H1 (cell line): ENCODE measurements at regions not wholly inside any gene's neighbourhood (a gene's known extent, or its start where the extent isn't known, plus 50 kb on each side); places are given as distances from the start of the nearest gene placed in this dataset.

Experiments used
- CTCF ChIA-PET: fragments of 300-600 bp; sonication (Branson Sonifier 250); formaldehyde crosslinking; loops from one replicate; lab custom pipeline; 2021; ENCODE audit not compliant: partially characterized antibody; lab: Charles Lee
- POLR2A ChIA-PET: fragments of 300-600 bp; sonication (Branson Sonifier 250); formaldehyde crosslinking; loops from one replicate; lab custom pipeline; 2021; ENCODE audit warnings: inconsistent platforms; ENCODE audit not compliant: partially characterized antibody; lab: Charles Lee
- DNase-seq, 2 experiments: peaks; one replicate each; pipeline versions ENCODE4 v3.0.0 to v3.0.0-alpha.2; 2010 to 2022; ENCODE audit warnings: low spot score in 2 of 2, low read depth in 1 of 2, mixed read lengths in 1 of 2
- FAIRE-seq: peaks from 2 replicates; lab custom pipeline; 2011; peaks lifted over from hg19 to GRCh38; lab: Jason Lieb, UNC
- H2AFZ ChIP-seq: 2 replicates; pipeline ENCODE4 v1.8.1; 2012; ENCODE audit warnings: low read length, inconsistent platforms
- H2AK5ac ChIP-seq: 2 replicates; pipeline ENCODE4 v1.6.1; 2013; ENCODE audit warnings: low read depth, low read length
- H2BK120ac ChIP-seq: replicated peaks from 2 replicates; pipeline ENCODE3; 2013; ENCODE audit warnings: low read depth, low read length, inconsistent platforms
- H2BK12ac ChIP-seq: 2 replicates; pipeline ENCODE4 v1.6.1; 2013; ENCODE audit warnings: low read depth, low read length
- H2BK15ac ChIP-seq: 2 replicates; pipeline ENCODE4 v1.6.1; 2013; ENCODE audit warnings: low read length
- H2BK20ac ChIP-seq: 2 replicates; pipeline ENCODE4 v1.6.1; 2013; ENCODE audit warnings: low read length
- H2BK5ac ChIP-seq: 2 replicates; pipeline ENCODE4 v1.6.1; 2013; ENCODE audit warnings: low read depth, low read length
- H3K14ac ChIP-seq: 2 replicates; pipeline ENCODE4 v1.6.1; 2013; ENCODE audit warnings: inconsistent platforms; ENCODE audit not compliant: insufficient read length
- H3K18ac ChIP-seq: 2 replicates; pipeline ENCODE4 v1.6.1; 2013; ENCODE audit warnings: low read length; ENCODE audit errors: extremely low read depth
- H3K23ac ChIP-seq: 2 replicates; pipeline ENCODE4 v1.6.1; 2013; ENCODE audit warnings: inconsistent platforms; ENCODE audit not compliant: insufficient read length
- H3K23me2 ChIP-seq: 2 replicates; pipeline ENCODE4 v1.6.1; 2013; ENCODE audit warnings: low read depth, low read length
- H3K27ac ChIP-seq: 2 replicates; pipeline ENCODE4 v1.6.1; 2011; ENCODE audit warnings: low read depth, low read length, inconsistent platforms
- H3K27me3 ChIP-seq, 4 experiments: replicated peaks in 1 of 4; 1 replicate in 1 of 4; 2 replicates in 3 of 4; pipeline versions ENCODE4 v1.6.1 to v1.8.1; 2011 to 2013; ENCODE audit warnings: low read length in 3 of 4, mild to moderate bottlenecking in 3 of 4, inconsistent platforms in 2 of 4, mixed read lengths in 2 of 4, moderate library complexity in 1 of 4; ENCODE audit not compliant: control insufficient read depth in 3 of 4, insufficient read depth in 3 of 4; ENCODE audit errors: extremely low read depth in 1 of 4
- H3K36me3 ChIP-seq, 4 experiments: 2 replicates each; pipeline versions ENCODE4 v1.6.1 to v1.8.1; 2011 to 2013; ENCODE audit warnings: mild to moderate bottlenecking in 4 of 4, low read length in 3 of 4, moderate library complexity in 2 of 4, control low read depth in 1 of 4, inconsistent platforms in 1 of 4; ENCODE audit not compliant: insufficient read depth in 4 of 4, control insufficient read depth in 2 of 4
- H3K4ac ChIP-seq: replicated peaks from 2 replicates; pipeline ENCODE3; 2013; ENCODE audit warnings: low read length, low read depth, mixed read lengths, inconsistent platforms; ENCODE audit not compliant: insufficient read length
- H3K4me1 ChIP-seq, 4 experiments: replicated peaks in 1 of 4; 1 replicate in 1 of 4; 2 replicates in 3 of 4; pipeline versions ENCODE4 v1.6.1 to v1.8.1; 2011 to 2013; ENCODE audit warnings: low read length in 3 of 4, inconsistent platforms in 2 of 4, mixed read lengths in 1 of 4; ENCODE audit not compliant: insufficient read depth in 4 of 4, control insufficient read depth in 3 of 4
- H3K4me2 ChIP-seq, 2 experiments: 2 replicates each; pipeline versions ENCODE4 v1.6.1 to v1.8.1; 2011 to 2013; ENCODE audit warnings: low read depth in 2 of 2, low read length in 2 of 2, control low read depth in 1 of 2, inconsistent platforms in 1 of 2, mild to moderate bottlenecking in 1 of 2; ENCODE audit not compliant: insufficient read depth in 1 of 2
- H3K4me3 ChIP-seq, 4 experiments: fragments of 200-600, 300-600 bp in 1 of 4; sonication (generic), shearing (Covaris generic), sonication (Bioruptor Twin) in 1 of 4; 2 replicates each; pipeline versions ENCODE4 v1.5.1 to v1.8.1; 2011 to 2016; ENCODE audit warnings: low read length in 4 of 4, low read depth in 3 of 4, control low read depth in 2 of 4, inconsistent platforms in 2 of 4, mild to moderate bottlenecking in 2 of 4, mixed read lengths in 1 of 4, moderate library complexity in 1 of 4; ENCODE audit not compliant: insufficient read depth in 2 of 4; ENCODE audit errors: extremely low read depth in 1 of 4
- H3K56ac ChIP-seq: replicated peaks from 2 replicates; pipeline ENCODE3; 2013; ENCODE audit warnings: low read depth, mild to moderate bottlenecking, mixed read lengths, low read length, inconsistent platforms; ENCODE audit not compliant: insufficient read length
- H3K79me1 ChIP-seq: 2 replicates; pipeline ENCODE4 v1.6.1; 2013; ENCODE audit warnings: low read depth, low read length, control low read depth
- H3K79me2 ChIP-seq, 2 experiments: 2 replicates each; pipeline versions ENCODE4 v1.6.1 to v1.8.1; 2012 to 2013; ENCODE audit warnings: low read length in 2 of 2, mild to moderate bottlenecking in 2 of 2, inconsistent platforms in 1 of 2; ENCODE audit not compliant: insufficient read depth in 2 of 2, control insufficient read depth in 1 of 2
- H3K9ac ChIP-seq, 4 experiments: replicated peaks in 1 of 4; 1 replicate in 1 of 4; 2 replicates in 3 of 4; pipeline versions ENCODE4 v1.6.1 to v1.8.1; 2011 to 2013; ENCODE audit warnings: low read depth in 3 of 4, low read length in 3 of 4, control low read depth in 2 of 4, mild to moderate bottlenecking in 2 of 4, moderate library complexity in 2 of 4, inconsistent platforms in 1 of 4; ENCODE audit errors: extremely low read depth in 1 of 4
- H3K9me3 ChIP-seq, 2 experiments: 2 replicates each; pipeline versions ENCODE4 v1.6.1 to v1.8.1; 2012 to 2013; ENCODE audit warnings: mild to moderate bottlenecking in 2 of 2, moderate library complexity in 2 of 2, control low read depth in 1 of 2, inconsistent platforms in 1 of 2, low read depth in 1 of 2, low read length in 1 of 2, mixed read lengths in 1 of 2; ENCODE audit not compliant: insufficient read depth in 2 of 2
- H4K20me1 ChIP-seq, 2 experiments: replicated peaks in 1 of 2; 2 replicates each; pipeline versions ENCODE3 to v1.8.1; 2011 to 2013; ENCODE audit warnings: inconsistent platforms in 2 of 2, low read length in 2 of 2, mild to moderate bottlenecking in 1 of 2; ENCODE audit not compliant: insufficient read depth in 2 of 2, control insufficient read depth in 1 of 2
- H4K5ac ChIP-seq: 2 replicates; pipeline ENCODE4 v1.6.1; 2013; ENCODE audit warnings: low read length, low read depth, mixed read lengths, inconsistent platforms; ENCODE audit not compliant: insufficient read length
- H4K8ac ChIP-seq: 2 replicates; pipeline ENCODE4 v1.8.0; 2013; ENCODE audit warnings: mild to moderate bottlenecking, moderate library complexity, low read length, inconsistent platforms; ENCODE audit not compliant: insufficient read depth; ENCODE audit errors: extremely low read depth
- H4K91ac ChIP-seq: replicated peaks from 2 replicates; pipeline ENCODE3; 2013; ENCODE audit warnings: low read length, mixed read lengths, inconsistent platforms; ENCODE audit not compliant: insufficient read length
- SP2 ChIP-seq: IDR thresholded peaks from 2 replicates; pipeline ENCODE4 v1.6.1; 2012; ENCODE audit warnings: mild to moderate bottlenecking, low read length, inconsistent platforms
- WGBS, 2 experiments: shearing (Covaris generic) in 1 of 2; methylation state at CpG; one replicate each; pipeline versions ENCODE4 v1.1.6 to v1.1.7; 2013 to 2015; ENCODE audit warnings: low lambda C conversion rate in 2 of 2, mixed read lengths in 2 of 2, inconsistent platforms in 1 of 2, low coverage in 1 of 2, missing lambda C conversion rate in 1 of 2; ENCODE audit not compliant: insufficient replicate concordance in 2 of 2, insufficient coverage in 1 of 2, insufficient read length in 1 of 2; ENCODE audit errors: extremely low coverage in 1 of 2, missing lambda C conversion rate in 1 of 2; 5-methylcytosine and 5-hydroxymethylcytosine counted together
- TF ChIP-seq, protein P1 (sequence below), 3 experiments: IDR thresholded peaks; 1 replicate in 2 of 3; 2 replicates in 1 of 3; pipeline versions ENCODE4 v1.5.1 to v1.6.1; 2011; ENCODE audit warnings: low read length in 3 of 3, mild to moderate bottlenecking in 3 of 3, inconsistent platforms in 2 of 3, low read depth in 1 of 3, moderate library complexity in 1 of 3; ENCODE audit not compliant: insufficient read depth in 1 of 3; ENCODE audit errors: control extremely low read depth in 1 of 3

DNA sequence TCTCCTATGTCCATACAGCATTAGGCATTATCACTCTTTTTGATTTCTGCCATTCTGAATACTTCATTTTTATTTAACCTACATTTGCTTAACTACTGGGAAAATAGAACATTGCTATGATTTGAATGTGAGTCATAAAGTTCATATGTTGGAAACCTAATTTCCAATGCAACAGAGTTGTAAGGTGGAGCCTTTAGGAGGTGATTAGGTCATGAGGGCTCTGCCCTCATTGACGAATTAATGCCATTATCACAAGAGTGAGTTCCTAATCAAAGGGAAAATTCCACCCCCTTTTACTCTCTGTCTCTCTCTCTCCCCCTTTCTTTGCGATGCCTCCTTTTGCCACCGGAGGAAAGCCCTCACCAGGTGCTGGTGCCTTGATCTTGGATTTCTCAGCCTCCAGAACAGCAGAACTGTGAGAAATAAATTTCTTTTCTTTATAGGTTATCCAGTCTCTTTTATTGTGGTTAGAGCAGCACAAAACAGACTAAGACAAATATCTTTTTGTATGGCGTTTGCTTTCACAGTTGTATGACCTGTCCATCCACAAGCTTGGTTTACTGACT, 180.1 kb upstream of the ARID2 start:
- Histone ChIP-seq H4K20me1 (no peaks in the 10 kb centered on the region), H3K4me1 (no peaks in the 10 kb centered on the region), H3K4me3 (no peak overlapping the region), H3K27ac (no peak overlapping the region), H3K56ac (no peak overlapping the region), H3K27me3 (no peaks in the 10 kb centered on the region), H2BK15ac (no peak overlapping the region), H2AFZ (no peak overlapping the region), H3K18ac (no peak overlapping the region), H3K4me2 (no peak overlapping the region), H3K23ac (no peak overlapping the region), H3K36me3 (no peaks in the 10 kb centered on the region), H2BK12ac (no peak overlapping the region), H2BK120ac (no peak overlapping the region), H2BK5ac (no peak overlapping the region), H4K5ac (no peak overlapping the region), H3K9me3 (no peaks in the 10 kb centered on the region), H3K14ac (no peak overlapping the region), H4K8ac (no peak overlapping the region), H3K23me2 (no peaks in the 10 kb centered on the region), H3K4ac (no peak overlapping the region), H2BK20ac (no peak overlapping the region), H2AK5ac (no peak overlapping the region), H3K79me2 (no peaks in the 10 kb centered on the region), H3K9ac (no peak overlapping the region), H4K91ac (no peak overlapping the region), H3K79me1 (no peaks in the 10 kb centered on the region)
- FAIRE-seq = no peak
- no peak for DNase-seq
- CTCF ChIA-PET = interaction anchor here (1.3 kb wide), 1 partner anchor 43 kb away, joined by 3 read pairs; no protein-coding TSS in a partner anchor
- POLR2A ChIA-PET = no interaction called here
- 75% methylated on average over 4 of the region's 4 CpGs; no CpG with 5 or more reads in 1 of the 2 experiments for WGBS, 2 experiments
- no peak for TF ChIP-seq SP2
- TF ChIP-seq, protein P1, sequence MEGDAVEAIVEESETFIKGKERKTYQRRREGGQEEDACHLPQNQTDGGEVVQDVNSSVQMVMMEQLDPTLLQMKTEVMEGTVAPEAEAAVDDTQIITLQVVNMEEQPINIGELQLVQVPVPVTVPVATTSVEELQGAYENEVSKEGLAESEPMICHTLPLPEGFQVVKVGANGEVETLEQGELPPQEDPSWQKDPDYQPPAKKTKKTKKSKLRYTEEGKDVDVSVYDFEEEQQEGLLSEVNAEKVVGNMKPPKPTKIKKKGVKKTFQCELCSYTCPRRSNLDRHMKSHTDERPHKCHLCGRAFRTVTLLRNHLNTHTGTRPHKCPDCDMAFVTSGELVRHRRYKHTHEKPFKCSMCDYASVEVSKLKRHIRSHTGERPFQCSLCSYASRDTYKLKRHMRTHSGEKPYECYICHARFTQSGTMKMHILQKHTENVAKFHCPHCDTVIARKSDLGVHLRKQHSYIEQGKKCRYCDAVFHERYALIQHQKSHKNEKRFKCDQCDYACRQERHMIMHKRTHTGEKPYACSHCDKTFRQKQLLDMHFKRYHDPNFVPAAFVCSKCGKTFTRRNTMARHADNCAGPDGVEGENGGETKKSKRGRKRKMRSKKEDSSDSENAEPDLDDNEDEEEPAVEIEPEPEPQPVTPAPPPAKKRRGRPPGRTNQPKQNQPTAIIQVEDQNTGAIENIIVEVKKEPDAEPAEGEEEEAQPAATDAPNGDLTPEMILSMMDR (IDR thresholded peaks at IDR 0.05; ENCODE audit: control extremely low read depth in 1 of 3, insufficient read depth in 1 of 3, low read depth in 1 of 3, low read length in 3 of 3) = peak in 1 of 3 experiments; percentile 26; a peak in 1 of 4 replicates
